HG03025 (cell line): ENCODE measurements at regions not wholly inside any gene's neighbourhood (a gene's known extent, or its start where the extent isn't known, plus 50 kb on each side); places are given as distances from the start of the nearest gene placed in this dataset.

Experiments used
- ATAC-seq: cut with Tn5 transposase; IDR thresholded peaks from one replicate; pipeline ENCODE4 v1.9.1; 2021; ENCODE audit warnings: mild to moderate bottlenecking, moderate library complexity; ENCODE audit not compliant: unreplicated experiment, low FRiP score

- no peak for ATAC-seq
These were observed 590.0 kb downstream of the BCOR start for GRCh38 chrX:39507617-39508299.

DNA sequence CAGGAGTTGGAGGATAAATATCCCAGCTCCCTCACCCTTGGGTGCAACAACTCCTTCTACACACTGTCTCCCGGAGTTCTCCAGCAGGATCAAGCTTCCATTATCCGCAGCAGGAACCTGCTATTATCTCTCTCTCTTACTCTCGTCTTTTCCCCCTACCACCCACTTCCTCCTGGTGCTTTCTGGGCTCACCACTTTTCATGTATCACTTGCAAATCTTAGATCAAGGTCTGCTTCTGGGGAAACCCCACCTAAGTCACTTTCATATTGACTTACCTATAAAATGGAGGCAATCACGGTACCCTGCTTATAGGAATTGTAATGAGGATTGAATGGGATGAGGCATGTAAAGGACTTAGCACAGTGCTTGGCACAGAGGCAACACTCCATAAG, 589.5 kb downstream of the BCOR start:
- no peak for ATAC-seq

- ATAC-seq: no peak
These were observed 588.6 kb downstream of the BCOR start for GRCh38 chrX:39509157-39509556.

DNA sequence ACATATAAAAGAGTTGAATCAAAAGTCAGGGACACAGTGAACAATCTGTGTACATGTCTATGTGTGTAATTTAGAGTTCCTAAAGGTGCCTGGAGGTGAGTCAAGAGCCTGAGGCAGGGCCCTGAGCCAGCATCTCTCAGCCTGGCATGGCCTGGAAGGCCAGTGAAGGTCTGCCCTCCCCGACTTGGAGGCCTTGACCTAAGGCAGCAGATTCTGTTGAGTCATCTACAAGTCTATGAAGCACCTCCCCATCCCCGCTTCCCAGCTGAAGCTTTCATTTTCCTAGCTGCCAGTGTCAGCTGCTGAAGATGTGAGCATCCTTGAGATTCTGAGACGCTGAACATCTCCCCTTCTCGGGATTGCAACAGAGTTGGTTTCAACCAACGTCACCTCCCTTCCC, 583.9 kb downstream of the BCOR start:
- no peak for ATAC-seq

DNA sequence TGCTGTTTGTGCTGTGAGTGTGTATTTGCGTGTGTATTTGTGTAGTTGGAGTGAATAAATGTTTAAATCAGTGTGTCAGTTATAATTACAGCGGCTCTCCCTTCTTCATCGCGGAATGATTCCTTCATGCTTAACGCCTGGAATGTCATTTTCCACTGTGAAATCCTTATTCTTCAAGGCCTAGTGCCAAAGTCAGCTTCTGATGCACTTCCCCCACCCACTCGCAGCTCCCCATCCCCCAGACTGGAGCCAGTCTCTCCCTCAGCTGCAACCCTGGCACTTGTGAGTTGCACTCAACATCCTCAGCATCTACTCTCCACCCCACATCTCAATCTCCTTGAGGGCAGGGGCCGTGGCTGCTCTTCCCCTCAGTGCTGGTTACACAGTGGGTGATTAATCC, 583.0 kb downstream of the BCOR start:
- no peak for ATAC-seq

GRCh38 chrX:39516427-39516841, 581.3 kb downstream of the BCOR start:
- no peak for ATAC-seq

GRCh38 chrX:39518476-39519029, 579.2 kb downstream of the BCOR start:
- no peak for ATAC-seq

- ATAC-seq: no peak
These were observed 578.7 kb downstream of the BCOR start for GRCh38 chrX:39519030-39519488.

GRCh38 chrX:39519566-39520301, 578.0 kb downstream of the BCOR start:
- no peak for ATAC-seq

DNA sequence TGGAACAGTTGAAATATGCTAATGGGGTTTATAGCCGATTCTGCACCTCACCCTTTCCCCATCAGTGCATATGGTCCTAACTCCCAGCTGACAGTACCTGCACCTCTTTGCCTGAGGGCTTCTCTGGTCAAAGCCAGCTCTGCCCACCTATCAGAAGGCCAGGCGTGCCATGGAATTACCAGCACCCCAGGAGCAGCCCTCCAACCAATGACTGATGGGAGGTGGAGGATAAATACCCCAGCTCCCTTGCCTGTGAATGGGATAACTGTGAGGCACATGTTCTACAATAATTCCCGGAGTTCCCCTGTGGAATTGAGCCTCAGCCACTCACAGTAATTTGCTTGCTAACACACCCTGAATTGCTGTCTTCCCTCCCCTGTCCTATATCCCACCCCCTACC, 572.0 kb downstream of the BCOR start:
- no peak for ATAC-seq

DNA sequence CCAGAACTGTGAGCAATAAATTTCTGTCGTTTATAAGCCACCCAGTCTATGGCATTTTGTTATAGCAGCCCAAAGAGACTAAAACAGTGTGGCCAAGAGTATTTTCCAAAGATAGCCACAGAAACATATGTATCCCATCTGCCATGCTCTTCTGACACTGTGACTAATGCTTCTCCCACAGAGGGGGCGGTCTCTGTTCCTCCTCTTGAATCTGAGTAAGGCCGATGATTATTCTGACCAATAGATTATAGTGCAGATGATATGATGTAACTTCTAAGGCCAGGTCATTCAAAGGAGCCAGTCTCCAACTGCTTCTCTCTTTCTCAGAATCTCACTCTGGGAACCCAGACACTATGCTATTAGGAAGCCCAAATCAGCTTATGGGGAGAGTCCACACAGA, 570.7 kb downstream of the BCOR start:
- no peak for ATAC-seq

- no peak for ATAC-seq
These were observed 569.4 kb downstream of the BCOR start for GRCh38 chrX:39528161-39528916.

DNA sequence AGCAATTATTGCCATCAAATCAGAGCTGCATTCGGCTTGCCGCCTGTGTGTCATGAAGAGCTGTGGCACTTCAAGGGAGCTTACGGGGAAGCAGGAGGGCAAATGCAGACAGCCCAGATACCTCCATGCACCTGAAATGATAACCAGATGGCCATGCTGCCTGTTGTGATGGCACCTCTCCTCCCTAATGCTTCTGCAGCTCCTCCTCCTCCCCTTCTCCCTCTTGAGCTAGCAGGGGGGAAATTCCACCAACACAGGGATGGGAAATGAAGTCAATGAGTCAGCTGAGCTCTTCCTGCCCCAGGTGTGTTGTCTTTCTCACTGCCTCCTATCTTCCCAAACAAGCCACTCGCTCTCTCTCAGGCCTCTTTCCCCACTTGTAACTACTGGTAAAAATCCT, 565.0 kb downstream of the BCOR start:
- no peak for ATAC-seq

DNA sequence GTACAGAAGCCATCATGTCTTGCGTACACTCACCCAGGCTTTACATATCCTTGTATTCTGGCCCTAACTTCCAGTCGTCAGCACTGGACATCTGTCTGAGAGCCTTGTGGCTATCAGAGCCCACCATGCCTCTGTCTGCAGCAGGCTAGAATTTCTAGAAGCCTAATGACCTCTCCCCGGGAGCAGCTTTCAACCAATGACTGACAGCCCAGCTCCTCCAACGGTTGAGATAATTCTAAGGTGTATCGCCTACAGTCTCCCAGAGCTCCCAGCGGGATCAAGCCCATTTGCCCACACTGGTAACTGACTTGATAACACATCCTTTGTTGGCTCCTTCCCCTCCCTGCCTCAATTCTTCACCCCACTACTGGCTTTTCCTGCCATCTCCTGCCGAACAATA, 562.8 kb downstream of the BCOR start:
- ATAC-seq: no peak

GRCh38 chrX:39536211-39536610, 561.5 kb downstream of the BCOR start:
- no peak for ATAC-seq

DNA sequence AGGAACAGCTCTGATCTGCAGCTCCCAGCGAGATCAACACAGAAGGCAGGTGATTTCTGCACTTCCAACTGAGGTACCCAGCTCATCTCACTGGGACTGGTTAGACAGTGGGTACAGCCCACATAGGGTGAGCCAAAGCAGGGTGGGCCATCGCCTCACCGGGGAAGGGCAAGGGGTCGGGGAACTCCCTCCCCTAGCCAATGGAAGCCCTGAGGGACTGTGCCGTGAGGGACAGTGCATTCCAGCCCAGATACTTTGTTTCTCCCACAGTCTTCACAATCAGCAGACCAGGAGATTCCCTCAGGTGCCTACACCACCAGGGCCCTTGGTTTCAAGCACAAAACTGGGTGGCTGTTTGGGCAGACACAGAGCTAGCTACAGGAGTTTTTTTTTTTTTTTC, 555.9 kb downstream of the BCOR start:
- ATAC-seq: no peak

- no peak for ATAC-seq
These were observed 555.4 kb downstream of the BCOR start for GRCh38 chrX:39542316-39542715.

DNA sequence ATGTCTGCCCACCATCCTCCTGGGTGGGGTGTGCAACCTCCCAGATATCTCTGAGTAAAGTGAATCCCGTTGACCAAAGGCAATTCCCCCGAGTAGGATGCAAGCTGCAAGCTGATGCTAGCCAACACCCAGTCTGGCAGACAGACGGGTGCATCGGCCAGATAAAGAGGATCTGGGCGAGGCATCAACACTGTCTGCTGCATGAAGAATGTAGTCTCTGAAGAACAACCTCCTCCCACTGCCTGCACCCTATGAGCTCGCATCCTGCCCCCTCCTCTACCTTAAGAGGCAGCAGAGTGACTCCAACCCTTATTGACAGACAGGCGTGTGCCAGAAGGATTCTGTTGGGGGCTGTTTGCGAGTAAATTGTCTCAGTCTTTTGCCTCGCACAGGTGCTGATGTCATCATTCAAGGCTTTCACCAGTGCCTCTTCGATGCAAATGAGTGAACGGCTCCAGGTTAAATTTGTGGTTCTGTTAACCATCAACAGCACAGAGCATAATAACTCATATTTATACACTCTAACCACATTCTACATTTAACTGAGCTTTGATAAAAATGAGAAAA, 546.9 kb downstream of the BCOR start:
- no peak for ATAC-seq

- no peak for ATAC-seq
These were observed 546.0 kb downstream of the BCOR start for GRCh38 chrX:39551762-39552161.

GRCh38 chrX:39555431-39555830, 542.3 kb downstream of the BCOR start:
- no peak for ATAC-seq

DNA sequence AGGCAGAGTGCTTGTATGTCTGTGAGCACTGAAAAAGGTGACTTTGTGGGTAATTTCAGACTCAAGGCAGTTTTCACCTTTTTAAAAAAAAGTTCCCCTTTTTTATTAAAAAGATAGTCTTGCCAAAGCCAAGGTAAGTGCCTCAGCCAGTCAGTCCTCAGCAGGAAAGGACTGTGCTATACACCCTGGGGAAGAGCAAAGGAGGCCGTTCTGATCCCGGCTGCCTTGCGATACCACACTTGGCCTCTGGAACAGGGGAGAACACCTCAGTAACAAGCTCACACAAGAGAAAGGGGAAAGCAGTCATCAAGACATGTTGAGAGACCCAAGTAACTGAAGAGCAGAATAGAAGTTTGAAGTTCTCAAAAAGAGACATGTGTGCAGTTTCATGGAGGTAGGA, 541.7 kb downstream of the BCOR start:
- no peak for ATAC-seq
